ENCODE measurements at regions not wholly inside any gene's neighbourhood (a gene's known extent, or its start where the extent isn't known, plus 50 kb on each side); places are given as distances from the start of the nearest gene placed in this dataset.
"Not testable (repeated sequence)": the region's sequence is repeated elsewhere in the genome, so short reads cannot be mapped to it uniquely, and the experiment has no call there.

DNA sequence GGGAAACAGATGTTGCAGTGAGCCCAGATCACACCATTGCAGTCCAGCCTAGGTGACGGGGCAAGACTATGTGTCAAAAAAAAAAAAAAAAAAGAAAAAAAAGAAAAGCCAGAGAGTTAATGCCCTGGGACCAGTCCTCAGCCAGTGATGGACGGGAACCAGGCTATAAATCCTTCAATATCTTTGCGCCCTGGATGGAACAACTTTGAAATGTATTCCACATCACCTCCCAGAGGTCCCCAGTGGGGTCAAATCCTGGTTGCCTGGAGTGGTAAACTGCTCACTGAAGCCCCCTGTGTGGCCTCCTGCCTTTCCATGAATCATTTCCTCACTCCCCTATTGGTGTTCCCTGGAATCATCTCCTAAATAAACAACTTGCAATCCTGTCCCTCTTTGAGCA is 166.9 kb downstream of the DEFB131A start:
- H3K4me1 ChIP-seq (ENCODE audit: low read length), result no peaks in the 10 kb centered on the region
- H4K20me1 ChIP-seq (ENCODE audit: insufficient read depth, low read length), result no peaks in the 10 kb centered on the region
- H3K27ac ChIP-seq (ENCODE audit: low read length), result no peak overlapping the region
- no peaks in the 10 kb centered on the region for H3K79me2 ChIP-seq (ENCODE audit: low read length)
- H3K4me3 ChIP-seq (ENCODE audit: low read length), result no peak overlapping the region
- TF ChIP-seq, protein P1, sequence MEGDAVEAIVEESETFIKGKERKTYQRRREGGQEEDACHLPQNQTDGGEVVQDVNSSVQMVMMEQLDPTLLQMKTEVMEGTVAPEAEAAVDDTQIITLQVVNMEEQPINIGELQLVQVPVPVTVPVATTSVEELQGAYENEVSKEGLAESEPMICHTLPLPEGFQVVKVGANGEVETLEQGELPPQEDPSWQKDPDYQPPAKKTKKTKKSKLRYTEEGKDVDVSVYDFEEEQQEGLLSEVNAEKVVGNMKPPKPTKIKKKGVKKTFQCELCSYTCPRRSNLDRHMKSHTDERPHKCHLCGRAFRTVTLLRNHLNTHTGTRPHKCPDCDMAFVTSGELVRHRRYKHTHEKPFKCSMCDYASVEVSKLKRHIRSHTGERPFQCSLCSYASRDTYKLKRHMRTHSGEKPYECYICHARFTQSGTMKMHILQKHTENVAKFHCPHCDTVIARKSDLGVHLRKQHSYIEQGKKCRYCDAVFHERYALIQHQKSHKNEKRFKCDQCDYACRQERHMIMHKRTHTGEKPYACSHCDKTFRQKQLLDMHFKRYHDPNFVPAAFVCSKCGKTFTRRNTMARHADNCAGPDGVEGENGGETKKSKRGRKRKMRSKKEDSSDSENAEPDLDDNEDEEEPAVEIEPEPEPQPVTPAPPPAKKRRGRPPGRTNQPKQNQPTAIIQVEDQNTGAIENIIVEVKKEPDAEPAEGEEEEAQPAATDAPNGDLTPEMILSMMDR (IDR thresholded peaks at IDR 0.05; ENCODE audit: low read depth, low read length), result no peak
- TF ChIP-seq EZH2phosphoT487 (IDR thresholded peaks at IDR 0.05; ENCODE audit: low read depth), result no peak
- no peaks in the 10 kb centered on the region for H3K9me3 ChIP-seq (ENCODE audit: insufficient read depth, low read length)
- no peaks in the 10 kb centered on the region for H3K36me3 ChIP-seq (replicated peaks; ENCODE audit: low read depth, low read length)
- H3K4me2 ChIP-seq (ENCODE audit: low read length), result no peak overlapping the region
- H3K27me3 ChIP-seq (ENCODE audit: low read depth, low read length), result no peaks in the 10 kb centered on the region
- no peak overlapping the region for H3K9ac ChIP-seq (ENCODE audit: low read length)
- H2AFZ ChIP-seq (ENCODE audit: low read depth, low read length), result no peak overlapping the region

DNA sequence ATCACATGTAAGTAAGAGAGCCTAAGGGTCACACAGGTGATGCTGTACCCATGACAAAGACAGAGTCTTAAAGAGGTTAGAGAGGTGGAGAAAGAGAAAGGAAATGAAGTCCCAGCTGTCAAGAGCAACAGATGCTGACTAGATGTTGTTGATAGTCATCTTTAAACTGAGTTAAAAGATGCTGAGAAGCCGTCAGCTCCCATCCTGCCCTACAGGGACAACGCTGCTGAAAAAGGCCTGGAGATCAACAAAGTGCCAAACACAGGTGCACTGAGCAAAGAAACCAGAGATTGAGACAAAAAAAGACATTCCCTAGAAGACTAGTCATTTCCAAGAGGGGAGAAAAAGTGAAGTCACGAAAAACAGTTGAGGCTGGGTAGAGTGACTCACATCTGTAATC is 145.0 kb upstream of the DRD5 start:
- not testable (repeated sequence) for H3K27ac ChIP-seq (ENCODE audit: low read length); H3K9ac ChIP-seq (ENCODE audit: low read length); H3K4me2 ChIP-seq (ENCODE audit: low read length); H3K36me3 ChIP-seq (replicated peaks; ENCODE audit: low read depth, low read length); H4K20me1 ChIP-seq (ENCODE audit: insufficient read depth, low read length); H3K4me3 ChIP-seq (ENCODE audit: low read length); H3K9me3 ChIP-seq (ENCODE audit: insufficient read depth, low read length); H3K79me2 ChIP-seq (ENCODE audit: low read length); H2AFZ ChIP-seq (ENCODE audit: low read depth, low read length); H3K27me3 ChIP-seq (ENCODE audit: low read depth, low read length); H3K4me1 ChIP-seq (ENCODE audit: low read length)

DNA sequence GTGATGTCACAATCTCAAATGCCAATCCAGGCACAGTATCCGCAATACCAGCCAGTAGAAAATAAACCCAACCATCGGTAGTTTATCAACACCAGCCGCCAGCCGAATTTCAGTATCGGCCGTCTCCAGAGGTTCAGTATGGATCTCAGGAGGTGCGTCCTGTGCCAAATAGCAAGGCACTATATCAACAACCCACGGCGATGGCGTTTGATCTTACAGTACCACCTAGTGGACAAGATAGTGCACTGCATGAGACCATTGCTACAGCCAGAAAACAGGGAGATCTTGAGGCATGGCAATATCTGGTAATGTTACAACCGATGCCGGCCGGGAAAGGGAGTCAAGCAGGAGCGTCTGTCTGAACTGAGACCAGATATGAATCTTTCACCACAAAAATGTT is 121.8 kb upstream of the DRD5 start:
- H3K4me2 ChIP-seq (ENCODE audit: low read length); H3K4me1 ChIP-seq (ENCODE audit: low read length); H2AFZ ChIP-seq (ENCODE audit: low read depth, low read length); H3K4me3 ChIP-seq (ENCODE audit: low read length); H3K27me3 ChIP-seq (ENCODE audit: low read depth, low read length); H3K36me3 ChIP-seq (replicated peaks; ENCODE audit: low read depth, low read length); H3K27ac ChIP-seq (ENCODE audit: low read length); H4K20me1 ChIP-seq (ENCODE audit: insufficient read depth, low read length); H3K9ac ChIP-seq (ENCODE audit: low read length); H3K9me3 ChIP-seq (ENCODE audit: insufficient read depth, low read length); H3K79me2 ChIP-seq (ENCODE audit: low read length): not testable (repeated sequence)
- TF ChIP-seq, protein P1 (IDR thresholded peaks at IDR 0.05; ENCODE audit: low read depth, low read length), result peak; percentile 32

DNA sequence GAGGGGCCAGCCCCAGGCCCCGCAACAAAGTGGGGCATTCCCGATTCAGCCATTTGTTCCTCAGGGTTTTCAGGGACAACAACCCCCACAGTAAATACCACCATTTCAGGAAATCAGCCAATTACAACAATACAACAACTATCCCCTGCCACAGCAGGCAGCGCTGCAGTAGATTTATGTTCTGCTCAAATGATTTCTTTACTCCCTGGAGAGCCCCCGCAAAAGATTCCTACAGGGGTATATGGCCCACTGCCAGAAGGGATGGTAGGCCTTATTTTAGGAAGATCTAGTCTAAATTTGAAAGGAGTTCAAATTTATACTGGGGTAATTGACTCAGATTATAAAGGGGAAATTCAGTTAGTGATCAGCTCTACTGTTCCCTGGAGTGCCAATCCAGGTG is 120.5 kb upstream of the DRD5 start:
- H3K9me3 ChIP-seq (ENCODE audit: insufficient read depth, low read length); H3K36me3 ChIP-seq (replicated peaks; ENCODE audit: low read depth, low read length); H2AFZ ChIP-seq (ENCODE audit: low read depth, low read length); H3K27me3 ChIP-seq (ENCODE audit: low read depth, low read length); H3K79me2 ChIP-seq (ENCODE audit: low read length); H4K20me1 ChIP-seq (ENCODE audit: insufficient read depth, low read length); H3K4me2 ChIP-seq (ENCODE audit: low read length); H3K9ac ChIP-seq (ENCODE audit: low read length); H3K27ac ChIP-seq (ENCODE audit: low read length); H3K4me3 ChIP-seq (ENCODE audit: low read length); H3K4me1 ChIP-seq (ENCODE audit: low read length): not testable (repeated sequence)

DNA sequence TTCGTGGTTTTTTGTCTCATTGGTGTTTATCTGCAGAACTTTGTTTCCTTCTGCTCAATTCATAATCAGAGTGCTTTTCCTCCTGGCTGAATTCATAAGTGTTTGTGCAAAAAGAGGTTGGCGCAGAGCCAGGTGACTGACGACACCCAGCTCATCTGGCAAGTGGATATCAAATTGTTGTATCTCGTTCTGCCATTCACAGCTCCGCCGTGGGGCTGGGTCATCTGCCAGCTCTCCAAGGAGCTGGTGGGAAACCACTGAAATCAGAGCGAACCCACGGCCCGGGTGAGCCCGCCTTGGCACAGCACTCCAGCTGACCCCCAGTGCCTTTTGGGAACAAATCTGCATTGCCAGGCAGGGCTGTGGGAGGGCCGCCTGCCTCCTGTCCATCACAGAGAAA is 110.7 kb upstream of the DRD5 start:
- not testable (repeated sequence) for H3K36me3 ChIP-seq (replicated peaks; ENCODE audit: low read depth, low read length); H2AFZ ChIP-seq (ENCODE audit: low read depth, low read length); H3K4me3 ChIP-seq (ENCODE audit: low read length); H3K4me2 ChIP-seq (ENCODE audit: low read length); H3K27ac ChIP-seq (ENCODE audit: low read length); H4K20me1 ChIP-seq (ENCODE audit: insufficient read depth, low read length); H3K9me3 ChIP-seq (ENCODE audit: insufficient read depth, low read length); H3K4me1 ChIP-seq (ENCODE audit: low read length); H3K27me3 ChIP-seq (ENCODE audit: low read depth, low read length); H3K79me2 ChIP-seq (ENCODE audit: low read length); H3K9ac ChIP-seq (ENCODE audit: low read length)

DNA sequence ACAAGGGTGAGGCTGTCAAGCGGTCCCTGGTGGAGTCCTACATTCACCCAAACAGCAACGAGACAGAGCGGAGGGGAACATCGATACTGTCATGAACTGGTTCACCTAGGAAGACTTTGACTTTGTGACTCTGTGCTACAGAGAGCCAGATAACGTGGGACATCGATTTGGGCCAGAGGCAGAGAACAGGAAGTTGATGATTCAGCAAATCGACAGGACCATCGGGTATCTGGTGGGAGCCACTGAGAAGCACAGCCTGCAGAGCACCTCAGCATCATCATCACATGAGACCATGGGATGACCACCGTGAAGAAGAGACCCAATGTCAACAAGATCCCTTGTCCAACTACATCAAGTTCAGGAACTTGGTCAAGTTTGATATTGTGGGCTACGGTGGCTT is 104.1 kb upstream of the DRD5 start:
- not testable (repeated sequence) for H3K4me3 ChIP-seq (ENCODE audit: low read length); H3K27ac ChIP-seq (ENCODE audit: low read length); H3K4me1 ChIP-seq (ENCODE audit: low read length); H3K9ac ChIP-seq (ENCODE audit: low read length); H3K79me2 ChIP-seq (ENCODE audit: low read length); H4K20me1 ChIP-seq (ENCODE audit: insufficient read depth, low read length); H3K9me3 ChIP-seq (ENCODE audit: insufficient read depth, low read length); H2AFZ ChIP-seq (ENCODE audit: low read depth, low read length); H3K4me2 ChIP-seq (ENCODE audit: low read length); H3K27me3 ChIP-seq (ENCODE audit: low read depth, low read length); H3K36me3 ChIP-seq (replicated peaks; ENCODE audit: low read depth, low read length)
